HL-60 (cell line): ENCODE measurements at regions not wholly inside any gene's neighbourhood (a gene's known extent, or its start where the extent isn't known, plus 50 kb on each side); places are given as distances from the start of the nearest gene placed in this dataset.

ENCODE experiments used
- DNase-seq, 2 experiments: peaks; one replicate each; pipeline ENCODE4 v3.0.0-alpha.2; 2010 to 2020; ENCODE audit warnings: low read depth in 1 of 2, low spot score in 1 of 2
- H3K27ac ChIP-seq: fragments of 250-450 bp; sonication (Bioruptor Pico); replicated peaks from 2 replicates; pipeline ENCODE4 v1.5.1; 2020; ENCODE audit warnings: mild to moderate bottlenecking, moderate library complexity
- H3K27me3 ChIP-seq: fragments of 250-450 bp; sonication (Bioruptor Pico); 2 replicates; pipeline ENCODE4 v1.5.1; 2021; ENCODE audit warnings: mild to moderate bottlenecking, moderate library complexity; ENCODE audit not compliant: insufficient read depth, poor library complexity, severe bottlenecking
- H3K4me3 ChIP-seq: replicated peaks from 2 replicates; pipeline ENCODE4 v1.5.1; 2011; ENCODE audit warnings: mild to moderate bottlenecking, control low read depth, low read length; ENCODE audit not compliant: insufficient read depth
- GABPA ChIP-seq: IDR thresholded peaks from 2 replicates; pipeline ENCODE4 v1.6.1; 2012; ENCODE audit warnings: low read depth
- POLR2AphosphoS5 ChIP-seq: IDR thresholded peaks from 2 replicates; pipeline ENCODE4 v1.6.1; 2012; ENCODE audit warnings: low read depth
- SPI1 ChIP-seq: IDR thresholded peaks from 2 replicates; pipeline ENCODE4 v1.6.1; 2012; ENCODE audit warnings: low read depth, mild to moderate bottlenecking, borderline replicate concordance
- TF ChIP-seq, protein P1 (sequence below): IDR thresholded peaks from one replicate; pipeline ENCODE4 v1.5.1; 2011; ENCODE audit warnings: low read length, control low read depth, inconsistent platforms; ENCODE audit not compliant: insufficient read depth
- TF ChIP-seq, protein P2 (sequence below): IDR thresholded peaks from 2 replicates; pipeline ENCODE4 v1.6.1; 2012; ENCODE audit warnings: low read depth; ENCODE audit not compliant: insufficient replicate concordance

DNA sequence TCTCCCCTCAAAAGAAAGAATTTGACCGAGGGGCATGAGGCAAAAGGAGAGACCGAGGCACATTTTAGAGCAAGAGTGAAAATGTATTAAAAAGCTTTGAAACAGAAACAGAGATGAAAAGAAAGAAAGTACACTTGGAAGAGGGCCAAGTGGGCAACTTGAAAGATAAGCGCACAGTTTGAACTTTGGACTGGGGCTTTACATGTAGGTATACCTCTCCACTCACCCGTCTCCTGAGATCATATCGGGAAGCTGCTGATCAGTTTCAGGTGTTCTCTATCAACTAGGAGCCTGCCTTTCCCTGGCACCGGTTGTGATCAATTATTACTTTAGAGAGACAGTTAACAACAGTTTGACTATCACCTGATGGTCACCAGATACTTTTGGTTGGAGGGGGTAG is 2666.5 kb downstream of the ARAP2 start:
- DNase-seq = no peak
- Histone ChIP-seq H3K4me3 (no peak overlapping the region), H3K27me3 (no peaks in the 10 kb centered on the region), H3K27ac (no peak overlapping the region)
- TF ChIP-seq, protein P1, sequence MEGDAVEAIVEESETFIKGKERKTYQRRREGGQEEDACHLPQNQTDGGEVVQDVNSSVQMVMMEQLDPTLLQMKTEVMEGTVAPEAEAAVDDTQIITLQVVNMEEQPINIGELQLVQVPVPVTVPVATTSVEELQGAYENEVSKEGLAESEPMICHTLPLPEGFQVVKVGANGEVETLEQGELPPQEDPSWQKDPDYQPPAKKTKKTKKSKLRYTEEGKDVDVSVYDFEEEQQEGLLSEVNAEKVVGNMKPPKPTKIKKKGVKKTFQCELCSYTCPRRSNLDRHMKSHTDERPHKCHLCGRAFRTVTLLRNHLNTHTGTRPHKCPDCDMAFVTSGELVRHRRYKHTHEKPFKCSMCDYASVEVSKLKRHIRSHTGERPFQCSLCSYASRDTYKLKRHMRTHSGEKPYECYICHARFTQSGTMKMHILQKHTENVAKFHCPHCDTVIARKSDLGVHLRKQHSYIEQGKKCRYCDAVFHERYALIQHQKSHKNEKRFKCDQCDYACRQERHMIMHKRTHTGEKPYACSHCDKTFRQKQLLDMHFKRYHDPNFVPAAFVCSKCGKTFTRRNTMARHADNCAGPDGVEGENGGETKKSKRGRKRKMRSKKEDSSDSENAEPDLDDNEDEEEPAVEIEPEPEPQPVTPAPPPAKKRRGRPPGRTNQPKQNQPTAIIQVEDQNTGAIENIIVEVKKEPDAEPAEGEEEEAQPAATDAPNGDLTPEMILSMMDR = no peak
- no peak for TF ChIP-seq POLR2AphosphoS5
- TF ChIP-seq, protein P2, sequence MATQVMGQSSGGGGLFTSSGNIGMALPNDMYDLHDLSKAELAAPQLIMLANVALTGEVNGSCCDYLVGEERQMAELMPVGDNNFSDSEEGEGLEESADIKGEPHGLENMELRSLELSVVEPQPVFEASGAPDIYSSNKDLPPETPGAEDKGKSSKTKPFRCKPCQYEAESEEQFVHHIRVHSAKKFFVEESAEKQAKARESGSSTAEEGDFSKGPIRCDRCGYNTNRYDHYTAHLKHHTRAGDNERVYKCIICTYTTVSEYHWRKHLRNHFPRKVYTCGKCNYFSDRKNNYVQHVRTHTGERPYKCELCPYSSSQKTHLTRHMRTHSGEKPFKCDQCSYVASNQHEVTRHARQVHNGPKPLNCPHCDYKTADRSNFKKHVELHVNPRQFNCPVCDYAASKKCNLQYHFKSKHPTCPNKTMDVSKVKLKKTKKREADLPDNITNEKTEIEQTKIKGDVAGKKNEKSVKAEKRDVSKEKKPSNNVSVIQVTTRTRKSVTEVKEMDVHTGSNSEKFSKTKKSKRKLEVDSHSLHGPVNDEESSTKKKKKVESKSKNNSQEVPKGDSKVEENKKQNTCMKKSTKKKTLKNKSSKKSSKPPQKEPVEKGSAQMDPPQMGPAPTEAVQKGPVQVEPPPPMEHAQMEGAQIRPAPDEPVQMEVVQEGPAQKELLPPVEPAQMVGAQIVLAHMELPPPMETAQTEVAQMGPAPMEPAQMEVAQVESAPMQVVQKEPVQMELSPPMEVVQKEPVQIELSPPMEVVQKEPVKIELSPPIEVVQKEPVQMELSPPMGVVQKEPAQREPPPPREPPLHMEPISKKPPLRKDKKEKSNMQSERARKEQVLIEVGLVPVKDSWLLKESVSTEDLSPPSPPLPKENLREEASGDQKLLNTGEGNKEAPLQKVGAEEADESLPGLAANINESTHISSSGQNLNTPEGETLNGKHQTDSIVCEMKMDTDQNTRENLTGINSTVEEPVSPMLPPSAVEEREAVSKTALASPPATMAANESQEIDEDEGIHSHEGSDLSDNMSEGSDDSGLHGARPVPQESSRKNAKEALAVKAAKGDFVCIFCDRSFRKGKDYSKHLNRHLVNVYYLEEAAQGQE = no peak
- no peak for TF ChIP-seq GABPA
- TF ChIP-seq SPI1 = no peak

DNA sequence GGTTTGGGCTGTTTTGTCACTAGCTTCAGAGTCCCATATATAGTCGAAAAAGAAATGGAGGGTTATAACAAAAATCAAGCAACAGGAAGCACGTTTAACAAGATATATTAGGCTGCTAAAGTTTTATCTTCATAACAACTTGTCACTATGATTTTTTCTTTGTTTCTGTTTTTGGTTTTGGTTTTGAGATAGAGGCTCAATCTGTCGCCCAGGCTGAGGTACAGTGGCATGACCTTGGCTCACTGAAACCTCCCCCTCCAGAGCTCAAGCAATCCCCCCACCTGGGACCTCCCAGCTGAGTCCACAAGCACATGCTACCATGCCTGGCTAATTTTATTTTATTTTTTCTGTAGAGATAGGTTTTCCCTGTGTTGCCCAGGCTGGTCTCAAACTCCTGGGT is 2664.4 kb downstream of the ARAP2 start:
- TF ChIP-seq SPI1 (no peak), GABPA (no peak)
- TF ChIP-seq, protein P2 = no peak
- H3K27me3 ChIP-seq = no peaks in the 10 kb centered on the region
- DNase-seq = no peak
- H3K27ac ChIP-seq = no peak overlapping the region
- no peak overlapping the region for H3K4me3 ChIP-seq

DNA sequence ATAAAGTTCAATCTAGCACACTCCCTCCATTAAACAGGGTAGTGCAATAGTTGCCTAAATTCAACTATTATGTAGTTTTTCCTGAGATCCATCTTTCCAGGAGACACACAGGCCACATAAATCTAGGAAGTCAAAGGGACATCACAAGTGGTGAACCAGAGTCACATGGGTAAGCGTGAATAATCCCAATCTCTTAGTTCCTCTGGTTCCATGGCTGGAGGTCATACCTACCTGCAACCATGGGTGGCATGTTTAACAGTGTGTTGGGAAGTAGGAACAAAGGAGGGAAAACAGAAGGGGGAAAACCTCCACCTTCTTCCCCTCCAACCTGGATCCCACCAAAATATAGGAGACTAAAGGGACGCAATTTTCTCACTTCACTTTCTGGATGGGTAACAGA is 2651.6 kb downstream of the ARAP2 start:
- DNase-seq = no peak
- H3K27ac ChIP-seq = no peak overlapping the region
- H3K4me3 ChIP-seq = no peak overlapping the region
- no peaks in the 10 kb centered on the region for H3K27me3 ChIP-seq
- TF ChIP-seq, protein P1 = no peak
- TF ChIP-seq POLR2AphosphoS5 (no peak), SPI1 (no peak), GABPA (no peak)
- TF ChIP-seq, protein P2 = no peak

DNA sequence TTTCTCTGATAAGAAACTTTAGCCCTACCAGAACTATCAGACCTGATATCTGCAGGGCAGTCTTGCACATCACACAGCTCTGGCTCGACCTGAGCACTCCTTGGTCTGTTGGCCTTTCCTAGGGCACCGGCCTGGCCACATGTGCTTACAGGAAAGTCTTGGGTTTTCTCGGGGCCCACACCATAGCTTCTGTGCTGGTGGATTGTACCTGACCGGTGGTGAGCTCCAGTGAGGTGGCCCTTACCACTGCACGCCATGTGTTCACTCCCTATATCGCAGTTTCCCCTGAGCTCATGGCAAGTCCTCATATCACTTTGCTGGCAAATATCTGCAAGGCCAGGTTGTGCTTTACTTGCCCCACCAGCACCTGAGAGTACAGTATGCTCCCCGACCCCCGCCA is 2637.4 kb downstream of the ARAP2 start:
- Histone ChIP-seq H3K4me3 (no peak overlapping the region), H3K27me3 (no peaks in the 10 kb centered on the region), H3K27ac (no peak overlapping the region)
- TF ChIP-seq POLR2AphosphoS5 (no peak), SPI1 (no peak), GABPA (no peak)
- TF ChIP-seq, protein P1 = no peak
- TF ChIP-seq, protein P2 = no peak
- DNase-seq = no peak
